CD14-positive monocyte (primary cell): ENCODE measurements at regions not wholly inside any gene's neighbourhood (a gene's known extent, or its start where the extent isn't known, plus 50 kb on each side); places are given as distances from the start of the nearest gene placed in this dataset.

ENCODE experiments used
- DNase-seq, 3 donors: peaks; one replicate each; pipeline ENCODE4 v3.0.0-alpha.2; 2011 to 2022
- H2AFZ ChIP-seq: 2 replicates; pipeline ENCODE4 v1.6.0; 2012; ENCODE audit warnings: mild to moderate bottlenecking, low read depth, low read length, inconsistent platforms; ENCODE audit not compliant: insufficient read depth, poor library complexity, severe bottlenecking
- H3K27ac ChIP-seq, 2 donors: 1 replicate in 1 of 2; 2 replicates in 1 of 2; pipeline ENCODE4 v1.5.1; 2012 to 2013; ENCODE audit warnings: low read length in 2 of 2, control low read depth in 1 of 2, inconsistent platforms in 1 of 2, low read depth in 1 of 2, mild to moderate bottlenecking in 1 of 2
- H3K27me3 ChIP-seq, 2 donors: one replicate each; pipeline versions ENCODE4 v1.6.0 to v1.6.1; 2011 to 2013; ENCODE audit warnings: low read length in 2 of 2; ENCODE audit not compliant: control insufficient read depth in 2 of 2, insufficient read depth in 2 of 2
- H3K36me3 ChIP-seq, 2 donors: replicated peaks in 1 of 2; 1 replicate in 1 of 2; 2 replicates in 1 of 2; pipeline versions ENCODE4 v1.5.1 to v1.6.1; 2012 to 2013; ENCODE audit warnings: low read length in 2 of 2, control low read depth in 1 of 2, inconsistent platforms in 1 of 2, mild to moderate bottlenecking in 1 of 2; ENCODE audit not compliant: insufficient read depth in 2 of 2, control insufficient read depth in 1 of 2
- H3K4me1 ChIP-seq, 2 donors: 1 replicate in 1 of 2; 2 replicates in 1 of 2; pipeline versions ENCODE4 v1.5.1 to v1.6.1; 2012 to 2013; ENCODE audit warnings: low read length in 2 of 2, control low read depth in 1 of 2, inconsistent platforms in 1 of 2, mild to moderate bottlenecking in 1 of 2, moderate library complexity in 1 of 2; ENCODE audit not compliant: insufficient read depth in 2 of 2, control insufficient read depth in 1 of 2
- H3K4me2 ChIP-seq: replicated peaks from 2 replicates; pipeline ENCODE3; 2012; ENCODE audit warnings: low read length, moderate library complexity, mild to moderate bottlenecking; ENCODE audit not compliant: poor library complexity, severe bottlenecking; ENCODE audit errors: extremely low read depth
- H3K4me3 ChIP-seq, 3 experiments: fragments of 200-600 bp in 1 of 3; sonication (generic) in 1 of 3; replicated peaks in 1 of 3; 1 replicate in 2 of 3; 2 replicates in 1 of 3; pipeline ENCODE4 v1.5.1; 2011 to 2013; ENCODE audit warnings: low read length in 3 of 3, mild to moderate bottlenecking in 3 of 3, control low read depth in 2 of 3, low read depth in 2 of 3, inconsistent platforms in 1 of 3, moderate library complexity in 1 of 3
- H3K79me2 ChIP-seq: 2 replicates; pipeline ENCODE4 v1.6.0; 2012; ENCODE audit warnings: mild to moderate bottlenecking, control low read depth, inconsistent platforms, low read length, moderate library complexity; ENCODE audit not compliant: insufficient read depth
- H3K9ac ChIP-seq: 2 replicates; pipeline ENCODE4 v1.6.0; 2017; ENCODE audit warnings: low read length, mild to moderate bottlenecking; ENCODE audit not compliant: insufficient read depth, poor library complexity, severe bottlenecking
- H3K9me3 ChIP-seq, 2 donors: replicated peaks in 1 of 2; 1 replicate in 1 of 2; 2 replicates in 1 of 2; pipeline versions ENCODE4 v1.5.1 to v1.6.1; 2012 to 2013; ENCODE audit warnings: low read length in 2 of 2, control low read depth in 1 of 2; ENCODE audit not compliant: control insufficient read depth in 1 of 2, insufficient read depth in 1 of 2
- H4K20me1 ChIP-seq: 2 replicates; pipeline ENCODE4 v1.6.0; 2012; ENCODE audit warnings: mild to moderate bottlenecking, low read length, control low read depth, moderate library complexity; ENCODE audit not compliant: insufficient read depth
- H3K27ac Mint-ChIP-seq, 7 donors: one replicate each; pipeline ENCODE4 v1.8.0; 2020; ENCODE audit warnings: mild to moderate bottlenecking in 7 of 7, mixed read lengths in 7 of 7, moderate library complexity in 6 of 7, inconsistent platforms in 2 of 7
- H3K27me3 Mint-ChIP-seq, 3 donors: one replicate each; pipeline ENCODE4 v1.8.0; 2021 to 2022; ENCODE audit warnings: low read depth in 3 of 3, mild to moderate bottlenecking in 3 of 3, mixed read lengths in 3 of 3, moderate library complexity in 3 of 3, inconsistent platforms in 1 of 3
- H3K36me3 Mint-ChIP-seq, 2 donors: one replicate each; pipeline ENCODE4 v1.8.0; 2020; ENCODE audit warnings: mixed read lengths in 2 of 2, inconsistent platforms in 1 of 2, mild to moderate bottlenecking in 1 of 2
- H3K4me1 Mint-ChIP-seq: one replicate; pipeline ENCODE4 v1.8.0; 2020; ENCODE audit warnings: mild to moderate bottlenecking, mixed read lengths
- H3K4me3 Mint-ChIP-seq, 2 donors: one replicate each; pipeline ENCODE4 v1.8.0; 2020; ENCODE audit warnings: mild to moderate bottlenecking in 2 of 2, mixed read lengths in 2 of 2, moderate library complexity in 1 of 2
- H3K9me3 Mint-ChIP-seq, 7 donors: one replicate each; pipeline ENCODE4 v1.8.0; 2020 to 2022; ENCODE audit warnings: mixed read lengths in 7 of 7, mild to moderate bottlenecking in 6 of 7, moderate library complexity in 6 of 7, inconsistent platforms in 2 of 7
- CTCF ChIP-seq: fragments of 200-600 bp; IDR thresholded peaks from one replicate; pipeline ENCODE4 v1.8.0; 2022; ENCODE audit warnings: antibody characterized with exemption, mild to moderate bottlenecking
- WGBS: methylation state at CpG from one replicate; pipeline ENCODE4 v1.1.5; 2013; ENCODE audit warnings: missing lambda C conversion rate; ENCODE audit not compliant: insufficient coverage; 5-methylcytosine and 5-hydroxymethylcytosine counted together
- intact Hi-C, 2 donors: fragments of 100-400 bp; cut with micrococcal nuclease; formaldehyde crosslinking; loops; one replicate each; pipeline versions ENCODE4 v1.15.0 to v1.15.1; 2023

GRCh38 chr5:117299936-117300328 lies 725.3 kb upstream of the SEMA6A start:
- no peaks in the 10 kb centered on the region for H3K9me3 ChIP-seq
- intact Hi-C loops = no loop called here
- no peaks in the 10 kb centered on the region for H3K4me1 ChIP-seq
- H3K4me2 ChIP-seq = no peak overlapping the region
- no peaks in the 10 kb centered on the region for H4K20me1 ChIP-seq
- H3K4me3 ChIP-seq = no peak overlapping the region
- Mint-ChIP-seq H3K4me3 (no peak overlapping the region), H3K36me3 (no peaks in the 10 kb centered on the region), H3K27ac (no peak overlapping the region), H3K4me1 (no peaks in the 10 kb centered on the region), H3K9me3 (peaks cover 2 to 7% (median 4%) of the 10 kb centered on the region in 7 donors), H3K27me3 (no peaks in the 10 kb centered on the region)
- no peaks in the 10 kb centered on the region for H3K27me3 ChIP-seq
- no peaks in the 10 kb centered on the region for H3K79me2 ChIP-seq
- H3K9ac ChIP-seq = no peak overlapping the region
- no peaks in the 10 kb centered on the region for H3K36me3 ChIP-seq
- TF ChIP-seq CTCF = no peak
- DNase-seq = no peak
- H3K27ac ChIP-seq = no peak overlapping the region
- no peak overlapping the region for H2AFZ ChIP-seq
- no CpG with 5 or more reads among the region's 3 CpGs for WGBS

- Mint-ChIP-seq H3K4me3 (no peak overlapping the region), H3K27ac (no peak overlapping the region), H3K27me3 (no peaks in the 10 kb centered on the region), H3K9me3 (peaks cover 0 to 5% (median 2%) of the 10 kb centered on the region in 7 donors), H3K36me3 (no peaks in the 10 kb centered on the region), H3K4me1 (no peaks in the 10 kb centered on the region)
- no peaks in the 10 kb centered on the region for H3K4me1 ChIP-seq
- no peak overlapping the region for H3K4me2 ChIP-seq
- no peak overlapping the region for H3K27ac ChIP-seq
- no peak for DNase-seq
- intact Hi-C loops = no loop called here
- no peaks in the 10 kb centered on the region for H4K20me1 ChIP-seq
- no peaks in the 10 kb centered on the region for H3K36me3 ChIP-seq
- no CpG with 5 or more reads among the region's 5 CpGs for WGBS
- H3K79me2 ChIP-seq = no peaks in the 10 kb centered on the region
- H3K9ac ChIP-seq = no peak overlapping the region
- H3K27me3 ChIP-seq = no peaks in the 10 kb centered on the region
- H3K9me3 ChIP-seq = no peaks in the 10 kb centered on the region
- TF ChIP-seq CTCF = no peak
- H3K4me3 ChIP-seq = no peak overlapping the region
- H2AFZ ChIP-seq = no peak overlapping the region
Measured at GRCh38 chr5:117299224-117299935, 724.8 kb upstream of the SEMA6A start.
